ENCODE measurements at regions not wholly inside any gene's neighbourhood (a gene's known extent, or its start where the extent isn't known, plus 50 kb on each side); places are given as distances from the start of the nearest gene placed in this dataset.

DNA sequence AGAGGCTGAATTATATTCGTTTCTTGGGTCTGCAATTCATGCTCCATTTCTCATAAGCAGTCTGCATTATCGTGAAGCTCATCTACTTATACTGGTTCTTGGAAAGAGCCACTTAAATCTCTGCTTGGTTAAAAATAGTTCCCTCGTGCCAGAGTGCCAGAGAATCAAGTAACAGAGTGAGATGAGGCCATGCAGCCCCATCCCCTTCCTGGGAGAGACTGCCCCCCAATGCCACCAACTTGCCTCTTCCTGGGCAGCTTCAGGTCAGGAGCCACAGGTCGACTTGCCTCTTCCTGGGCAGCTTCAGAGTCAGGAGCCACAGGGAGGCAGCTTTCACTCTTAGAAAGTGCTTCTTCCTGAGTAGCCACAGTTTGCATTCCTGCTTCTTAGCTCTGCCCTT, 223.9 kb upstream of the ZBED5 start:
- CTCF ChIA-PET = interaction anchor here (1.4 kb wide), 1 partner anchor 17 kb away, joined by 4 read pairs; no protein-coding TSS in a partner anchor

More for the DNA sequence above, 223.9 kb upstream of the ZBED5 start:
- Histone ChIP-seq H3K9me3 (replicated peaks; ENCODE audit: control insufficient read depth, insufficient read depth, low read length) (no peaks in the 10 kb centered on the region), H3K4me1 (ENCODE audit: control insufficient read depth, insufficient read depth, low read length) (no peaks in the 10 kb centered on the region), H3K27me3 (replicated peaks in 1 of 2; ENCODE audit: control insufficient read depth in 2 of 2, insufficient read depth in 2 of 2, low read length in 1 of 2) (no peaks in the 10 kb centered on the region; a peak in 1 of 4 replicates), H3K36me3 (ENCODE audit: control insufficient read depth in 2 of 2, insufficient read depth in 2 of 2, low read length in 1 of 2) (no peaks in the 10 kb centered on the region), H3K4me3 (no peak overlapping the region), H2AFZ (ENCODE audit: control insufficient read depth, low read depth, low read length) (no peak overlapping the region), H3K9ac (ENCODE audit: control insufficient read depth, insufficient read depth, low read length) (no peak overlapping the region), H3K4me2 (ENCODE audit: control insufficient read depth, insufficient read depth) (no peak overlapping the region), H3K27ac (ENCODE audit: control insufficient read depth, insufficient read depth) (no peak overlapping the region), H3K79me2 (ENCODE audit: control insufficient read depth, insufficient read depth, low read length) (no peaks in the 10 kb centered on the region), H4K20me1 (ENCODE audit: control insufficient read depth, insufficient read depth) (no peaks in the 10 kb centered on the region)
- DNase-seq (ENCODE audit: low read depth, low spot score) (no peak), ATAC-seq (no peak), FAIRE-seq (no peak)
- BruUV-seq (replicated peaks) = no TSS peak
- 22% methylated on average over 4 of the region's 4 CpGs for WGBS (ENCODE audit: insufficient coverage, insufficient replicate concordance, low lambda C conversion rate, missing lambda C conversion rate)
- TF ChIP-seq NFYB (IDR thresholded peaks at IDR 0.05; ENCODE audit: insufficient read depth, low read depth, low read length) (no peak), TBL1XR1 (IDR thresholded peaks at IDR 0.05; ENCODE audit: low read depth, low read length) (no peak), ZZZ3 (IDR thresholded peaks at IDR 0.05; ENCODE audit: control insufficient read depth, insufficient read length, low read depth) (no peak)
- TF ChIP-seq, protein P1, sequence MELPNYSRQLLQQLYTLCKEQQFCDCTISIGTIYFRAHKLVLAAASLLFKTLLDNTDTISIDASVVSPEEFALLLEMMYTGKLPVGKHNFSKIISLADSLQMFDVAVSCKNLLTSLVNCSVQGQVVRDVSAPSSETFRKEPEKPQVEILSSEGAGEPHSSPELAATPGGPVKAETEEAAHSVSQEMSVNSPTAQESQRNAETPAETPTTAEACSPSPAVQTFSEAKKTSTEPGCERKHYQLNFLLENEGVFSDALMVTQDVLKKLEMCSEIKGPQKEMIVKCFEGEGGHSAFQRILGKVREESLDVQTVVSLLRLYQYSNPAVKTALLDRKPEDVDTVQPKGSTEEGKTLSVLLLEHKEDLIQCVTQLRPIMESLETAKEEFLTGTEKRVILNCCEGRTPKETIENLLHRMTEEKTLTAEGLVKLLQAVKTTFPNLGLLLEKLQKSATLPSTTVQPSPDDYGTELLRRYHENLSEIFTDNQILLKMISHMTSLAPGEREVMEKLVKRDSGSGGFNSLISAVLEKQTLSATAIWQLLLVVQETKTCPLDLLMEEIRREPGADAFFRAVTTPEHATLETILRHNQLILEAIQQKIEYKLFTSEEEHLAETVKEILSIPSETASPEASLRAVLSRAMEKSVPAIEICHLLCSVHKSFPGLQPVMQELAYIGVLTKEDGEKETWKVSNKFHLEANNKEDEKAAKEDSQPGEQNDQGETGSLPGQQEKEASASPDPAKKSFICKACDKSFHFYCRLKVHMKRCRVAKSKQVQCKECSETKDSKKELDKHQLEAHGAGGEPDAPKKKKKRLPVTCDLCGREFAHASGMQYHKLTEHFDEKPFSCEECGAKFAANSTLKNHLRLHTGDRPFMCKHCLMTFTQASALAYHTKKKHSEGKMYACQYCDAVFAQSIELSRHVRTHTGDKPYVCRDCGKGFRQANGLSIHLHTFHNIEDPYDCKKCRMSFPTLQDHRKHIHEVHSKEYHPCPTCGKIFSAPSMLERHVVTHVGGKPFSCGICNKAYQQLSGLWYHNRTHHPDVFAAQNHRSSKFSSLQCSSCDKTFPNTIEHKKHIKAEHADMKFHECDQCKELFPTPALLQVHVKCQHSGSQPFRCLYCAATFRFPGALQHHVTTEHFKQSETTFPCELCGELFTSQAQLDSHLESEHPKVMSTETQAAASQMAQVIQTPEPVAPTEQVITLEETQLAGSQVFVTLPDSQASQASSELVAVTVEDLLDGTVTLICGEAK (IDR thresholded peaks at IDR 0.05; ENCODE audit: borderline replicate concordance) = no peak
- TF ChIP-seq, protein P2, sequence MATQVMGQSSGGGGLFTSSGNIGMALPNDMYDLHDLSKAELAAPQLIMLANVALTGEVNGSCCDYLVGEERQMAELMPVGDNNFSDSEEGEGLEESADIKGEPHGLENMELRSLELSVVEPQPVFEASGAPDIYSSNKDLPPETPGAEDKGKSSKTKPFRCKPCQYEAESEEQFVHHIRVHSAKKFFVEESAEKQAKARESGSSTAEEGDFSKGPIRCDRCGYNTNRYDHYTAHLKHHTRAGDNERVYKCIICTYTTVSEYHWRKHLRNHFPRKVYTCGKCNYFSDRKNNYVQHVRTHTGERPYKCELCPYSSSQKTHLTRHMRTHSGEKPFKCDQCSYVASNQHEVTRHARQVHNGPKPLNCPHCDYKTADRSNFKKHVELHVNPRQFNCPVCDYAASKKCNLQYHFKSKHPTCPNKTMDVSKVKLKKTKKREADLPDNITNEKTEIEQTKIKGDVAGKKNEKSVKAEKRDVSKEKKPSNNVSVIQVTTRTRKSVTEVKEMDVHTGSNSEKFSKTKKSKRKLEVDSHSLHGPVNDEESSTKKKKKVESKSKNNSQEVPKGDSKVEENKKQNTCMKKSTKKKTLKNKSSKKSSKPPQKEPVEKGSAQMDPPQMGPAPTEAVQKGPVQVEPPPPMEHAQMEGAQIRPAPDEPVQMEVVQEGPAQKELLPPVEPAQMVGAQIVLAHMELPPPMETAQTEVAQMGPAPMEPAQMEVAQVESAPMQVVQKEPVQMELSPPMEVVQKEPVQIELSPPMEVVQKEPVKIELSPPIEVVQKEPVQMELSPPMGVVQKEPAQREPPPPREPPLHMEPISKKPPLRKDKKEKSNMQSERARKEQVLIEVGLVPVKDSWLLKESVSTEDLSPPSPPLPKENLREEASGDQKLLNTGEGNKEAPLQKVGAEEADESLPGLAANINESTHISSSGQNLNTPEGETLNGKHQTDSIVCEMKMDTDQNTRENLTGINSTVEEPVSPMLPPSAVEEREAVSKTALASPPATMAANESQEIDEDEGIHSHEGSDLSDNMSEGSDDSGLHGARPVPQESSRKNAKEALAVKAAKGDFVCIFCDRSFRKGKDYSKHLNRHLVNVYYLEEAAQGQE (IDR thresholded peaks at IDR 0.05; ENCODE audit: low read depth, low read length) = no peak
- POLR2A ChIA-PET = no interaction called here
- SMC1A ChIA-PET (ENCODE audit: uncharacterized antibody, unreplicated experiment) = interaction anchor here (1.2 to 1.7 kb wide), 2 partner anchors 49 to 146 kb away, joined by 3 read pairs; no protein-coding TSS in a partner anchor
- RAD21 ChIA-PET (ENCODE audit: unreplicated experiment) = no interaction called here
- in situ Hi-C loops (cut with MboI) (no loop called here), intact Hi-C loops (cut with micrococcal nuclease; ENCODE audit: unreplicated experiment) (no loop called here)
